H9 (cell line): ENCODE measurements at regions not wholly inside any gene's neighbourhood (a gene's known extent, or its start where the extent isn't known, plus 50 kb on each side); places are given as distances from the start of the nearest gene placed in this dataset.

Experiments used
- DNase-seq: peaks from one replicate; pipeline ENCODE4 v3.0.0-alpha.2; 2017
- H2AFZ ChIP-seq: one replicate; pipeline ENCODE4 v1.6.1; 2013; ENCODE audit warnings: mild to moderate bottlenecking, low read length, control low read depth, moderate library complexity
- H2AK5ac ChIP-seq: 2 replicates; pipeline ENCODE4 v1.6.1; 2013; ENCODE audit warnings: low read length, control low read depth, mixed read lengths; ENCODE audit not compliant: insufficient read length
- H2BK120ac ChIP-seq: one replicate; pipeline ENCODE4 v1.6.1; 2013; ENCODE audit warnings: low read depth, mild to moderate bottlenecking, low read length, control low read depth, inconsistent platforms; ENCODE audit not compliant: poor library complexity, severe bottlenecking
- H2BK12ac ChIP-seq: 2 replicates; pipeline ENCODE4 v1.6.1; 2013; ENCODE audit warnings: low read length, control low read depth, mixed read lengths, low read depth; ENCODE audit not compliant: insufficient read length
- H2BK15ac ChIP-seq: 2 replicates; pipeline ENCODE4 v1.6.1; 2013; ENCODE audit warnings: low read depth, low read length, control low read depth
- H2BK20ac ChIP-seq: one replicate; pipeline ENCODE4 v1.6.1; 2013; ENCODE audit warnings: low read depth, mild to moderate bottlenecking, low read length, control low read depth, inconsistent platforms; ENCODE audit not compliant: poor library complexity, severe bottlenecking
- H2BK5ac ChIP-seq: 2 replicates; pipeline ENCODE4 v1.6.1; 2013; ENCODE audit warnings: low read length, control low read depth, mixed read lengths; ENCODE audit not compliant: insufficient read length
- H3K14ac ChIP-seq: 2 replicates; pipeline ENCODE4 v1.6.1; 2013; ENCODE audit warnings: low read length, control low read depth; ENCODE audit not compliant: insufficient read depth
- H3K18ac ChIP-seq: 2 replicates; pipeline ENCODE4 v1.6.1; 2013; ENCODE audit warnings: low read depth, mild to moderate bottlenecking, mixed read lengths, low read length, control low read depth; ENCODE audit not compliant: insufficient read length
- H3K23ac ChIP-seq: 2 replicates; pipeline ENCODE4 v1.6.1; 2013; ENCODE audit warnings: low read length, control low read depth, mixed read lengths, low read depth; ENCODE audit not compliant: insufficient read length
- H3K23me2 ChIP-seq: 2 replicates; pipeline ENCODE4 v1.6.1; 2013; ENCODE audit warnings: low read depth, mild to moderate bottlenecking, mixed read lengths, low read length, control low read depth; ENCODE audit not compliant: insufficient read length, poor library complexity, severe bottlenecking
- H3K27ac ChIP-seq: 2 replicates; pipeline ENCODE4 v1.5.1; 2013; ENCODE audit warnings: low read length, control low read depth, mixed read lengths, low read depth; ENCODE audit not compliant: insufficient read length
- H3K27me3 ChIP-seq: 2 replicates; pipeline ENCODE4 v1.6.1; 2013; ENCODE audit warnings: low read length, control low read depth, inconsistent platforms; ENCODE audit not compliant: insufficient read depth
- H3K4ac ChIP-seq: 2 replicates; pipeline ENCODE4 v1.6.1; 2013; ENCODE audit warnings: low read depth, mild to moderate bottlenecking, control low read depth, inconsistent platforms, low read length, moderate library complexity
- H3K4me1 ChIP-seq: 2 replicates; pipeline ENCODE4 v1.6.1; 2013; ENCODE audit warnings: low read length, control low read depth, inconsistent platforms; ENCODE audit not compliant: insufficient read depth
- H3K4me2 ChIP-seq: 2 replicates; pipeline ENCODE4 v1.6.1; 2013; ENCODE audit warnings: low read length, control low read depth, mixed read lengths; ENCODE audit not compliant: insufficient read length, insufficient read depth
- H3K56ac ChIP-seq: 2 replicates; pipeline ENCODE4 v1.6.1; 2013; ENCODE audit warnings: low read depth, mild to moderate bottlenecking, mixed read lengths, low read length, control low read depth; ENCODE audit not compliant: insufficient read length
- H3K79me1 ChIP-seq: 2 replicates; pipeline ENCODE4 v1.6.1; 2013; ENCODE audit warnings: low read depth, mild to moderate bottlenecking, moderate library complexity, low read length, control low read depth, inconsistent platforms; ENCODE audit not compliant: insufficient read depth, poor library complexity, severe bottlenecking
- H3K79me2 ChIP-seq: 2 replicates; pipeline ENCODE4 v1.6.1; 2013; ENCODE audit warnings: low read length, control low read depth, inconsistent platforms; ENCODE audit not compliant: insufficient read depth
- H3K9ac ChIP-seq: 2 replicates; pipeline ENCODE4 v1.6.1; 2013; ENCODE audit warnings: low read length, control low read depth, mixed read lengths; ENCODE audit not compliant: insufficient read length; ENCODE audit errors: extremely low read depth
- H3K9me3 ChIP-seq: one replicate; pipeline ENCODE4 v1.6.1; 2013; ENCODE audit warnings: low read depth, low read length, inconsistent platforms; ENCODE audit not compliant: control insufficient read depth
- H3T11ph ChIP-seq: one replicate; pipeline ENCODE4 v1.6.1; 2013; ENCODE audit warnings: mild to moderate bottlenecking, low read length, control low read depth, inconsistent platforms
- H4K20me1 ChIP-seq: one replicate; pipeline ENCODE4 v1.6.1; 2013; ENCODE audit not compliant: control insufficient read depth, insufficient read length, insufficient read depth
- H4K5ac ChIP-seq: 2 replicates; pipeline ENCODE4 v1.6.1; 2013; ENCODE audit warnings: low read depth, mild to moderate bottlenecking, mixed read lengths, low read length, control low read depth; ENCODE audit not compliant: insufficient read length
- H4K8ac ChIP-seq: replicated peaks from 2 replicates; pipeline ENCODE4 v1.6.1; 2013; ENCODE audit warnings: low read length, control low read depth, mixed read lengths, low read depth; ENCODE audit not compliant: insufficient read length
- H4K91ac ChIP-seq: 2 replicates; pipeline ENCODE4 v1.6.1; 2013; ENCODE audit warnings: low read depth, mild to moderate bottlenecking, moderate library complexity, mixed read lengths, low read length, control low read depth; ENCODE audit not compliant: insufficient read length
- H3K27ac Mint-ChIP-seq, 3 experiments: 2 replicates in 2 of 3; 3 replicates in 1 of 3; pipeline ENCODE4 v1.8.0; 2020 to 2021; ENCODE audit warnings: mixed read lengths in 3 of 3, mild to moderate bottlenecking in 1 of 3, moderate library complexity in 1 of 3
- H3K27me3 Mint-ChIP-seq: 2 replicates; pipeline ENCODE4 v1.8.0; 2021; ENCODE audit warnings: low read depth, mild to moderate bottlenecking, moderate library complexity, mixed read lengths
- H3K36me3 Mint-ChIP-seq, 3 experiments: 2 replicates in 2 of 3; 3 replicates in 1 of 3; pipeline ENCODE4 v1.8.0; 2020 to 2021; ENCODE audit warnings: low read depth in 3 of 3, mixed read lengths in 3 of 3; ENCODE audit not compliant: insufficient read depth in 1 of 3
- H3K4me1 Mint-ChIP-seq, 2 experiments: 2 replicates each; pipeline ENCODE4 v1.8.0; 2020; ENCODE audit warnings: mixed read lengths in 2 of 2
- H3K4me3 Mint-ChIP-seq, 2 experiments: 2 replicates in 1 of 2; 3 replicates in 1 of 2; pipeline ENCODE4 v1.8.0; 2020 to 2021; ENCODE audit warnings: mild to moderate bottlenecking in 2 of 2, mixed read lengths in 2 of 2, moderate library complexity in 1 of 2
- H3K9me3 Mint-ChIP-seq, 2 experiments: 2 replicates in 1 of 2; 3 replicates in 1 of 2; pipeline ENCODE4 v1.8.0; 2020; ENCODE audit warnings: mild to moderate bottlenecking in 2 of 2, mixed read lengths in 2 of 2, moderate library complexity in 1 of 2
- CTCF ChIP-seq: fragments of 200-600 bp; sonication (generic); conservative IDR thresholded peaks from 3 replicates; pipeline ENCODE4 v1.8.0; 2021; ENCODE audit warnings: antibody characterized with exemption, mild to moderate bottlenecking
- WGBS: extraction: QIAGEN DNeasy Blood & Tissue Kit; methylation state at CpG from one replicate; pipeline ENCODE4 v1.1.7; 2013; ENCODE audit warnings: missing lambda C conversion rate, low lambda C conversion rate, mixed read lengths; ENCODE audit not compliant: insufficient read length; ENCODE audit errors: extremely low coverage; 5-methylcytosine and 5-hydroxymethylcytosine counted together

- Histone ChIP-seq H2BK12ac (no peak overlapping the region), H4K5ac (no peak overlapping the region), H2BK15ac (no peak overlapping the region), H3K4ac (no peak overlapping the region), H2AFZ (no peak overlapping the region), H3K18ac (no peak overlapping the region), H2BK20ac (no peak overlapping the region), H3K27ac (no peak overlapping the region), H3K4me2 (no peak overlapping the region), H3K27me3 (no peaks in the 10 kb centered on the region), H3K14ac (no peak overlapping the region), H3K9me3 (no peaks in the 10 kb centered on the region), H3T11ph (no peak overlapping the region), H3K79me2 (no peaks in the 10 kb centered on the region), H3K4me1 (no peaks in the 10 kb centered on the region; the same call in 1 of the 2 replicates), H3K79me1 (no peaks in the 10 kb centered on the region), H4K8ac (no peak overlapping the region), H4K20me1 (no peaks in the 10 kb centered on the region), H3K9ac (no peak overlapping the region), H3K23ac (no peak overlapping the region), H2AK5ac (no peak overlapping the region), H3K23me2 (no peaks in the 10 kb centered on the region), H4K91ac (no peak overlapping the region), H2BK5ac (no peak overlapping the region), H2BK120ac (no peak overlapping the region), H3K56ac (no peak overlapping the region)
- Mint-ChIP-seq H3K36me3 (no peaks in the 10 kb centered on the region), H3K9me3 (no peaks in the 10 kb centered on the region; a peak in 1 of 5 replicates), H3K27me3 (no peaks in the 10 kb centered on the region), H3K27ac (no peak overlapping the region), H3K4me3 (no peak overlapping the region), H3K4me1 (0 out of 4 replicates have a peak, but pooled peaks cover 0 to 3% of the 10 kb centered on the region in 2 experiments)
- no peak for TF ChIP-seq CTCF
- DNase-seq = no peak
- no CpG with 5 or more reads among the region's 1 CpG for WGBS
These were observed 627.5 kb upstream of the LMCD1 start for GRCh38 chr3:7874116-7874515.
